ENCODE measurements at regions not wholly inside any gene's neighbourhood (a gene's known extent, or its start where the extent isn't known, plus 50 kb on each side); places are given as distances from the start of the nearest gene placed in this dataset.

- peaks cover 12% of the 10 kb centered on the region for H3K9me3 Mint-ChIP-seq (ENCODE audit: low read depth)
- H3K27ac Mint-ChIP-seq (ENCODE audit: unreplicated experiment) = no peak overlapping the region
- H3K36me3 Mint-ChIP-seq (ENCODE audit: low read depth) = peaks cover 5% of the 10 kb centered on the region
- H3K27me3 Mint-ChIP-seq (ENCODE audit: low read depth) = peaks cover 69% of the 10 kb centered on the region
- TF ChIP-seq, protein P1, sequence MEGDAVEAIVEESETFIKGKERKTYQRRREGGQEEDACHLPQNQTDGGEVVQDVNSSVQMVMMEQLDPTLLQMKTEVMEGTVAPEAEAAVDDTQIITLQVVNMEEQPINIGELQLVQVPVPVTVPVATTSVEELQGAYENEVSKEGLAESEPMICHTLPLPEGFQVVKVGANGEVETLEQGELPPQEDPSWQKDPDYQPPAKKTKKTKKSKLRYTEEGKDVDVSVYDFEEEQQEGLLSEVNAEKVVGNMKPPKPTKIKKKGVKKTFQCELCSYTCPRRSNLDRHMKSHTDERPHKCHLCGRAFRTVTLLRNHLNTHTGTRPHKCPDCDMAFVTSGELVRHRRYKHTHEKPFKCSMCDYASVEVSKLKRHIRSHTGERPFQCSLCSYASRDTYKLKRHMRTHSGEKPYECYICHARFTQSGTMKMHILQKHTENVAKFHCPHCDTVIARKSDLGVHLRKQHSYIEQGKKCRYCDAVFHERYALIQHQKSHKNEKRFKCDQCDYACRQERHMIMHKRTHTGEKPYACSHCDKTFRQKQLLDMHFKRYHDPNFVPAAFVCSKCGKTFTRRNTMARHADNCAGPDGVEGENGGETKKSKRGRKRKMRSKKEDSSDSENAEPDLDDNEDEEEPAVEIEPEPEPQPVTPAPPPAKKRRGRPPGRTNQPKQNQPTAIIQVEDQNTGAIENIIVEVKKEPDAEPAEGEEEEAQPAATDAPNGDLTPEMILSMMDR (IDR thresholded peaks at IDR 0.05) = no peak
- H3K4me3 Mint-ChIP-seq (ENCODE audit: unreplicated experiment) = no peak overlapping the region
- H3K4me1 Mint-ChIP-seq (ENCODE audit: low read depth) = no peaks in the 10 kb centered on the region
- no peak for DNase-seq (ENCODE audit: low spot score)
These were observed 71.9 kb downstream of the TSPAN17 start for GRCh38 chr5:176719113-176719739.

DNA sequence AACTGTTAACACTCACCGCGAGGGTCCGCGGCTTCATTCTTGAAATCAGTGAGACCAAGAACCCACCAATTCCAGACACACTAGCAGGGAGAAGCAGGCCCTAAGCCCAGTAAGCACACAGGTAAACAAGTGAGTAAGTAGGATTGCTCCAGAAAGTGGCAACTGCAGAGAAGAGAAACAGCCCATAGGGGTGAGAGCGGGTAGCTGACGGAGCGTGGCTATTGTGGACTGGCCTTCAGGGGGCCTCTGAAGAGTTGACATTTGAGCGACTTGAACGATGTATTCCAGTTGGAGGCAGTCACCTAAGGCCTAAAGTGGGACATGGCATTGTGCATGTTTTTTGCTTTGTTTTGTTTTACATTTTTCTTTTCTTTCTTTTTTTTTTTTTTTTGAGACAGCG lies 74.2 kb downstream of the TSPAN17 start:
- Mint-ChIP-seq H3K27ac (ENCODE audit: unreplicated experiment) (no peak overlapping the region), H3K36me3 (ENCODE audit: low read depth) (no peaks in the 10 kb centered on the region), H3K4me1 (ENCODE audit: low read depth) (no peaks in the 10 kb centered on the region), H3K27me3 (ENCODE audit: low read depth) (peaks cover 77% of the 10 kb centered on the region), H3K9me3 (ENCODE audit: low read depth) (no peaks in the 10 kb centered on the region), H3K4me3 (ENCODE audit: unreplicated experiment) (no peak overlapping the region)
- TF ChIP-seq, protein P1 (IDR thresholded peaks at IDR 0.05) = no peak
- no peak for DNase-seq (ENCODE audit: low spot score)

DNA sequence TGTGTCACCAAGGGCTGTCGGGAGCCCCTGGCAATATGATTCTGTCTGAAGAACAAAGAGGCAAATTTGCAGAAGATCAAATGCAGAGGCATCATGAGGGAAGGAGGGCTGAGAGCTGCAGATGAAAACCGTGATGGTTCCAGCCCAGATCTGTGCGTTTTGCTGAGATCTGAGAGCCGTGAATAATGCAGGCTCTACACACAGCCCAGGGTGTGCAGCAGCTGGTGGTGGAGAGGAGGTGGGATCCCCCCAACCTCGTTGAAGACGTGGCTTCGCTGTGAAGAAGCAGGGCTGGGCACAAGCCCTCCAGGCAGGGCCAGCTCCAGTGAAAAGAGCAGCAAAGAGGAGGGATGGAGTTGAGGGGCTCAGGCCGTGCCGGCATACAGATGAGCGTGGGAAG lies 75.5 kb downstream of the TSPAN17 start:
- DNase-seq (ENCODE audit: low spot score) = no peak
- TF ChIP-seq, protein P1 (IDR thresholded peaks at IDR 0.05) = no peak
- H3K36me3 Mint-ChIP-seq (ENCODE audit: low read depth) = no peaks in the 10 kb centered on the region
- no peaks in the 10 kb centered on the region for H3K9me3 Mint-ChIP-seq (ENCODE audit: low read depth)
- H3K4me1 Mint-ChIP-seq (ENCODE audit: low read depth) = no peaks in the 10 kb centered on the region
- H3K27ac Mint-ChIP-seq (ENCODE audit: unreplicated experiment) = no peak overlapping the region
- H3K4me3 Mint-ChIP-seq (ENCODE audit: unreplicated experiment) = no peak overlapping the region
- peaks cover 71% of the 10 kb centered on the region for H3K27me3 Mint-ChIP-seq (ENCODE audit: low read depth)

DNA sequence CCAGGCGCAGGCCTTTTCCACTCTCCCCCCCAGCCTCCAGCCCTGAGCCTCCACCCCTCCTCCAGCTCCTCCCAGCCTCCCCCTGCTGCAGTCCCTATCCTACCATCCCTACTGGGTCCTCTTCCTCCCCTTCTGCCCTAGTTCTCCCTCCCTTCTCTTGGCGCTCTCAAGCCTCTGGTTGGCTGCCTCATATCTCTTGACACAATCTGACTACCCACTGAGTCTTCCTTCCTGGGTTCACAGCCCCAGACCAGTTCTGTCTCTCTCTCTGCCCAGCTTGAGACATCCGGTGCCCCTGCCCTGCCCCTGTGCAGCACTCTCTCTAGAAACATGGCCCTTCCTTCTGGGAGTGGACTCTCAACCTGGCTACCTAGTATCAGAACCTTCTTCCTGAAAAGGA lies 76.2 kb downstream of the TSPAN17 start:
- Mint-ChIP-seq H3K9me3 (ENCODE audit: low read depth) (no peaks in the 10 kb centered on the region), H3K36me3 (ENCODE audit: low read depth) (no peaks in the 10 kb centered on the region), H3K4me1 (ENCODE audit: low read depth) (no peaks in the 10 kb centered on the region), H3K27me3 (ENCODE audit: low read depth) (peaks cover 69% of the 10 kb centered on the region), H3K4me3 (ENCODE audit: unreplicated experiment) (no peak overlapping the region), H3K27ac (ENCODE audit: unreplicated experiment) (no peak overlapping the region)
- TF ChIP-seq, protein P1 (IDR thresholded peaks at IDR 0.05) = no peak
- no peak for DNase-seq (ENCODE audit: low spot score)

DNA sequence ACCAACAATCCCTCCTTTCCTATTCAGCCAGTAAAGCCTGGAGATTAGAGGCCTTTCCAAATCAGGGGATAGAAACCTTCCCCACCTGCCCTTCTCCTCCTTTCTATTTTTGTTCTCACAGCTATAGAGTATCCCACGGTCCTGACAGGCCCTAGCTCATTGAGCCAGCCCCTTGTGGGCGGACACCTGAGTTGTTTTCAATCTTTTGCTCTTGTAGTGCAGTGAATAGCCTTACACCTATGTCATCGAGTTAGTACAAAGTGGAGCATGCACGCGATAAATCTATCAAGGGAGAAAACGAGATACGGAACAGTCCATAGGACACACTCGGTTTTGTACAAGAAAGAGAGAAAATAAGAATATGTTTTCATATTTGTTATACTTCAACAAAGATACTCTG lies 77.2 kb downstream of the TSPAN17 start:
- Mint-ChIP-seq H3K9me3 (ENCODE audit: low read depth) (no peaks in the 10 kb centered on the region), H3K27me3 (ENCODE audit: low read depth) (peaks cover 70% of the 10 kb centered on the region), H3K4me3 (ENCODE audit: unreplicated experiment) (no peak overlapping the region), H3K36me3 (ENCODE audit: low read depth) (no peaks in the 10 kb centered on the region), H3K4me1 (ENCODE audit: low read depth) (no peaks in the 10 kb centered on the region), H3K27ac (ENCODE audit: unreplicated experiment) (no peak overlapping the region)
- TF ChIP-seq, protein P1 (IDR thresholded peaks at IDR 0.05) = no peak
- no peak for DNase-seq (ENCODE audit: low spot score)
